ENCODE measurements at regions not wholly inside any gene's neighbourhood (a gene's known extent, or its start where the extent isn't known, plus 50 kb on each side); places are given as distances from the start of the nearest gene placed in this dataset.

DNA sequence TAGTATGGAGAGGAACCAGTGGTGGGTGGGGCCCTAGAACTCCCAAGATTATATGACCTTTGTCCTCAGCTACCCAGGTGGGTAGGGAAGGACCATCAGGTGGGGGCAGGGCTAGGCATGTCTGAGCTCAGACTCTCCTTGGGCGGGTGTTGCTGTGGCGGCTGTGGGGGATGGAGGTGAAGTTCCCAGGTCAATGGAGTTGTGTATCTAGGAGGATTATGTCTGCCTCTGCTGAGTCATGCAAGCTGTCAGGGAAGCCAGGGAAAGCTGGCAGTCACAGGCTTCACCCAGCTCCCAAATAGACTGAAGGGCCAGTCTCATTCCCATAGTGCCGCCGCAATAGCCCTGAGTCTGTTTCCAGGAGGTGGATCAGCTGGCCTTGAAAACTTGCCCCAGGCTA is 139.7 kb upstream of the CFAP20DC start:
- ATAC-seq (ENCODE audit: low read depth) (peak; percentile 58), DNase-seq (ENCODE audit: low spot score) (no peak)
- Histone ChIP-seq H3K27me3 (ENCODE audit: insufficient read depth, poor library complexity, severe bottlenecking) (no peaks in the 10 kb centered on the region), H3K4me1 (ENCODE audit: insufficient read depth, poor library complexity, severe bottlenecking) (peaks cover 23% of the 10 kb centered on the region), H3K4me3 (ENCODE audit: severe bottlenecking) (no peak overlapping the region), H3K36me3 (ENCODE audit: low read depth) (no peaks in the 10 kb centered on the region), H3K9me3 (ENCODE audit: severe bottlenecking) (no peaks in the 10 kb centered on the region), H3K27ac (ENCODE audit: poor library complexity, severe bottlenecking) (peak overlapping the region; percentile 37)
- TF ChIP-seq CTCF (IDR thresholded peaks at IDR 0.05; ENCODE audit: poor library complexity, severe bottlenecking) = no peak

DNA sequence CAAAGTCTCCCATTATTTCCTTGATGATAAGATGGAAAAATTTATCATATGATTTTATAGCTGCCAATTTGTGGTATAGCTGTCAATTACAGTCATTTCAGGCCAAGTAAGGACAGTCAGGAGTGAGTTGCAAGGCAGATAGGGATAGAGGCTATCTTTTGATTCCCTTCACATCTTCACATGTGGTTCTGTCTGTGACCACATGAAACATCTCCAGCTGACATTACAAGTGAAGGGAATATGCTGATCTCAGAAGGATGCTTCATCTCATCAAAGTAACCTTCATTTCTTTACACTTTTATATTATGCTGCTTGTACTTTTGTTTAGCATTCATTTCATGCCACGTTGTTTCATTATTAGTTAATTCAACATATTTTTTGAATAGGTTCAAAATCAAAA is 136.9 kb upstream of the CFAP20DC start:
- H3K27ac ChIP-seq (ENCODE audit: poor library complexity, severe bottlenecking) = no peak overlapping the region
- peaks cover 13% of the 10 kb centered on the region for H3K4me1 ChIP-seq (ENCODE audit: insufficient read depth, poor library complexity, severe bottlenecking)
- no peak for ATAC-seq (ENCODE audit: low read depth)
- no peak overlapping the region for H3K4me3 ChIP-seq (ENCODE audit: severe bottlenecking)
- TF ChIP-seq CTCF (IDR thresholded peaks at IDR 0.05; ENCODE audit: poor library complexity, severe bottlenecking) = no peak
- H3K27me3 ChIP-seq (ENCODE audit: insufficient read depth, poor library complexity, severe bottlenecking) = no peaks in the 10 kb centered on the region
- H3K36me3 ChIP-seq (ENCODE audit: low read depth) = no peaks in the 10 kb centered on the region
- DNase-seq (ENCODE audit: low spot score) = no peak
- H3K9me3 ChIP-seq (ENCODE audit: severe bottlenecking) = no peaks in the 10 kb centered on the region

DNA sequence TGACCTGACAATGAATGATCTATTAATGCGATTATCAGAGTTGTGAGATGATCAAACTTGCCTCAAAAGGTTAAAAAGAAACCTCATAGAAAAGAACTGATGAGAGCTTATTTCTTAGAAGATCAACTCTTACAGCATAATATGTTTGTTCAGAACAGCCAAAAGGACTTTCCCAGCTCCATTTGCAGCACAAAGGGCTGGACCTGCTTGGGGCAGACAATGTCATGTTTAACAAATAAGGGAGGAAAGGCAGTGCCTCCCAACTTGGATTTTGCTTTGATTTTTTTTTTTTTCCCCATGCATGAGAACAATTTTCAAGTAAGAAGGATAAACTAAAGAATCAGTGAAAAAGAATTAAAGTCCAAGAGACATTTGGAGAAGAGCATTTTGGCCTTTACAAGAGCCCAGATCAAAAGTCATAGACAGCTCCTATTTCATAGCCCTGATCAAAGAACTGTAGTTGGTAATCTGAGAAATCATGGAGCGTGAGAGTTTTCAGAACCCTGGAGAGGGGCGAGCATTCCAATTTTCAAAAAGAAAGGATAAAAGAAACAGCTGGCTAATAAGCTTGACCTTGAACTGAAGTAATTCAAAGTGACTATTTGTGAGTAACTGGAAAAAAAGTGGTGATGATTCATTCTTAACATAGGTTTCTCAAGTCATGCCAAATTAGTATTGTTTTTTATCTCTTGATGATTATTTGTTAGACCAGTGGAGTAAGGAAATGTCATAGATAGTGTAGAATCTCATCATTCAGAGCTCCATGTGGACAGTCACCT is 136.0 kb upstream of the CFAP20DC start:
- H3K9me3 ChIP-seq (ENCODE audit: severe bottlenecking) = no peaks in the 10 kb centered on the region
- H3K27ac ChIP-seq (ENCODE audit: poor library complexity, severe bottlenecking) = no peak overlapping the region
- H3K27me3 ChIP-seq (ENCODE audit: insufficient read depth, poor library complexity, severe bottlenecking) = no peaks in the 10 kb centered on the region

DNA sequence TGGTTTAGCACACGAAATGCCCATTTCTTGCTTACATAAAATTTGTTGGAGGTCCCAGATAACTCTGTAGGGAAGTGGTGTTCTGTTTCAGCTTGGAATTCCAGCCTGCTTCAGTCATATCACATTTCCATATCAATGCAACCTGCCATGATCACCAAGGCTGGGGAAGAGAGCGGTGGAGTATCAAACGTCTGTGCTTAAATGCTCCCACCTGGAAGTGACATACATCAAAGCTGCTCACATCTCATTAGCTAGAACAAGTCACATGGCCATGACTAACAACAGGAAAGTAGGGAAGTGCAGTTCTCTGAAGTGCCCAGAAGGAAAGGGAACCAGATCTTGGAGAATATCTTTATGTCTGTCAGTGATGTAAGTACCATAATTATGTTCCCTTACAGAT is 130.2 kb upstream of the CFAP20DC start:
- Histone ChIP-seq H3K9me3 (ENCODE audit: severe bottlenecking) (no peaks in the 10 kb centered on the region), H3K4me3 (ENCODE audit: severe bottlenecking) (no peak overlapping the region), H3K4me1 (ENCODE audit: insufficient read depth, poor library complexity, severe bottlenecking) (no peaks in the 10 kb centered on the region), H3K27ac (ENCODE audit: poor library complexity, severe bottlenecking) (no peak overlapping the region), H3K36me3 (ENCODE audit: low read depth) (no peaks in the 10 kb centered on the region), H3K27me3 (ENCODE audit: insufficient read depth, poor library complexity, severe bottlenecking) (no peaks in the 10 kb centered on the region)
- TF ChIP-seq CTCF (IDR thresholded peaks at IDR 0.05; ENCODE audit: poor library complexity, severe bottlenecking) = no peak
- DNase-seq (ENCODE audit: low spot score) (no peak), ATAC-seq (ENCODE audit: low read depth) (no peak)

More for the DNA sequence above, 136.0 kb upstream of the CFAP20DC start:
- TF ChIP-seq CTCF (IDR thresholded peaks at IDR 0.05; ENCODE audit: poor library complexity, severe bottlenecking) = no peak
- no peak for DNase-seq (ENCODE audit: low spot score)
- Histone ChIP-seq H3K4me3 (ENCODE audit: severe bottlenecking) (no peak overlapping the region), H3K4me1 (ENCODE audit: insufficient read depth, poor library complexity, severe bottlenecking) (peaks cover 6% of the 10 kb centered on the region), H3K36me3 (ENCODE audit: low read depth) (no peaks in the 10 kb centered on the region)
- no peak for ATAC-seq (ENCODE audit: low read depth)

DNA sequence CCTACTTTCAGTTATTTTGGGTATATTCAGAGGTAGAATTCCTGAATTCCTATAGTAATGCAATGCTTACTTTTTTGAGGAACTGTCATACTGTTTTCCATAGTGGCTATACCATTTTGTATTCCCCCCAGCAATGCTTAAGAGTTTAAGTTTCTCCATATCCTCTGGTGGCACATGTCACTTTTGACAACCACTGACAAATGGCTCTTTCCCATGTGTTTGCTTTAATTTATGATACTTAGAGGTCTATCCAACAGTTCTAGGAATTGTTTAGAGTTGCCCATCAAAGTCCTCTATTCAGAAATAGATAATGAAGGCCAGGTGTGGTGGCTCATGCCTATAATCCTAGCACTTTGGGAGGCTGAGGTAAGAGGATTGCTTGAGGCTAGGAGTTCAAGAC is 128.9 kb upstream of the CFAP20DC start:
- no peak for DNase-seq (ENCODE audit: low spot score)
- no peak overlapping the region for H3K27ac ChIP-seq (ENCODE audit: poor library complexity, severe bottlenecking)
- no peak for TF ChIP-seq CTCF (IDR thresholded peaks at IDR 0.05; ENCODE audit: poor library complexity, severe bottlenecking)
- H3K27me3 ChIP-seq (ENCODE audit: insufficient read depth, poor library complexity, severe bottlenecking) = no peaks in the 10 kb centered on the region
- H3K9me3 ChIP-seq (ENCODE audit: severe bottlenecking) = no peaks in the 10 kb centered on the region
- H3K36me3 ChIP-seq (ENCODE audit: low read depth) = no peaks in the 10 kb centered on the region
- ATAC-seq (ENCODE audit: low read depth) = no peak
- H3K4me3 ChIP-seq (ENCODE audit: severe bottlenecking) = no peak overlapping the region
- H3K4me1 ChIP-seq (ENCODE audit: insufficient read depth, poor library complexity, severe bottlenecking) = no peaks in the 10 kb centered on the region

All from RWPE2 (cell line).